ENCODE measurements at regions not wholly inside any gene's neighbourhood (a gene's known extent, or its start where the extent isn't known, plus 50 kb on each side); places are given as distances from the start of the nearest gene placed in this dataset.

- peaks cover 16% of the 10 kb centered on the region for H3K9me3 ChIP-seq (ENCODE audit: insufficient read depth, low read length, severe bottlenecking)
- no peaks in the 10 kb centered on the region for H3K4me1 ChIP-seq (ENCODE audit: insufficient read depth, low read length)
- DNase-seq (no peak), ATAC-seq (ENCODE audit: insufficient read depth, low read depth) (no peak)
- H2AFZ ChIP-seq (ENCODE audit: low read depth, low read length): no peak overlapping the region
- no peak overlapping the region for H3K4me2 ChIP-seq (ENCODE audit: insufficient read depth, low read length)
- no peak overlapping the region for H3K27ac ChIP-seq (ENCODE audit: low read length)
- no peak overlapping the region for H3K9ac ChIP-seq (ENCODE audit: low read depth, low read length)
- no peak for TF ChIP-seq EZH2 (IDR thresholded peaks at IDR 0.05; ENCODE audit: borderline replicate concordance, low read depth, low read length, severe bottlenecking)
- TF ChIP-seq CTCF (IDR thresholded peaks at IDR 0.05; ENCODE audit: borderline replicate concordance, extremely low read depth, low read length, poor library complexity, severe bottlenecking): no peak
- H4K20me1 ChIP-seq (ENCODE audit: insufficient read depth, low read length): no peaks in the 10 kb centered on the region
- no peak overlapping the region for H3K4me3 ChIP-seq (ENCODE audit: low read depth in 1 of 2, low read length in 2 of 2)
- no peaks in the 10 kb centered on the region for H3K27me3 ChIP-seq (ENCODE audit: insufficient read depth, low read length, poor library complexity)
- H3K79me2 ChIP-seq (ENCODE audit: insufficient read depth, low read length): no peaks in the 10 kb centered on the region
- no peaks in the 10 kb centered on the region for H3K36me3 ChIP-seq (ENCODE audit: insufficient read depth, low read length)
Measured at GRCh38 chr10:33037726-33038125, 79.7 kb upstream of the ITGB1 start.

GRCh38 chr10:33036670-33037069, 78.6 kb upstream of the ITGB1 start:
- no peak overlapping the region for H3K9ac ChIP-seq (ENCODE audit: low read depth, low read length)
- H3K27me3 ChIP-seq (ENCODE audit: insufficient read depth, low read length, poor library complexity): no peaks in the 10 kb centered on the region
- no peak for DNase-seq
- no peaks in the 10 kb centered on the region for H3K4me1 ChIP-seq (ENCODE audit: insufficient read depth, low read length)
- no peaks in the 10 kb centered on the region for H3K36me3 ChIP-seq (ENCODE audit: insufficient read depth, low read length)
- no peak overlapping the region for H2AFZ ChIP-seq (ENCODE audit: low read depth, low read length)
- H3K79me2 ChIP-seq (ENCODE audit: insufficient read depth, low read length): no peaks in the 10 kb centered on the region
- H3K27ac ChIP-seq (ENCODE audit: low read length): no peak overlapping the region
- TF ChIP-seq CTCF (IDR thresholded peaks at IDR 0.05; ENCODE audit: borderline replicate concordance, extremely low read depth, low read length, poor library complexity, severe bottlenecking) (no peak), EZH2 (IDR thresholded peaks at IDR 0.05; ENCODE audit: borderline replicate concordance, low read depth, low read length, severe bottlenecking) (no peak)
- peaks cover 16% of the 10 kb centered on the region for H3K9me3 ChIP-seq (ENCODE audit: insufficient read depth, low read length, severe bottlenecking)
- H3K4me2 ChIP-seq (ENCODE audit: insufficient read depth, low read length): no peak overlapping the region
- no peak overlapping the region for H3K4me3 ChIP-seq (ENCODE audit: low read depth in 1 of 2, low read length in 2 of 2)
- no peaks in the 10 kb centered on the region for H4K20me1 ChIP-seq (ENCODE audit: insufficient read depth, low read length)
- ATAC-seq (ENCODE audit: insufficient read depth, low read depth): no peak

- no peak overlapping the region for H2AFZ ChIP-seq (ENCODE audit: low read depth, low read length)
- no peak overlapping the region for H3K4me2 ChIP-seq (ENCODE audit: insufficient read depth, low read length)
Measured at GRCh38 chr10:33035411-33035810, 77.4 kb upstream of the ITGB1 start.

More at GRCh38 chr10:33035411-33035810, 77.4 kb upstream of the ITGB1 start:
- no peak overlapping the region for H3K9ac ChIP-seq (ENCODE audit: low read depth, low read length)
- no peaks in the 10 kb centered on the region for H3K36me3 ChIP-seq (ENCODE audit: insufficient read depth, low read length)
- no peaks in the 10 kb centered on the region for H3K27me3 ChIP-seq (ENCODE audit: insufficient read depth, low read length, poor library complexity)
- H3K4me3 ChIP-seq (ENCODE audit: low read depth in 1 of 2, low read length in 2 of 2): no peak overlapping the region
- ATAC-seq (ENCODE audit: insufficient read depth, low read depth) (no peak), DNase-seq (no peak)
- no peaks in the 10 kb centered on the region for H3K4me1 ChIP-seq (ENCODE audit: insufficient read depth, low read length)
- H3K79me2 ChIP-seq (ENCODE audit: insufficient read depth, low read length): no peaks in the 10 kb centered on the region
- H3K27ac ChIP-seq (ENCODE audit: low read length): no peak overlapping the region
- H3K9me3 ChIP-seq (ENCODE audit: insufficient read depth, low read length, severe bottlenecking): peaks cover 16% of the 10 kb centered on the region
- H4K20me1 ChIP-seq (ENCODE audit: insufficient read depth, low read length): no peaks in the 10 kb centered on the region
- TF ChIP-seq EZH2 (IDR thresholded peaks at IDR 0.05; ENCODE audit: borderline replicate concordance, low read depth, low read length, severe bottlenecking) (no peak), CTCF (IDR thresholded peaks at IDR 0.05; ENCODE audit: borderline replicate concordance, extremely low read depth, low read length, poor library complexity, severe bottlenecking) (no peak)
